ENCODE measurements at regions not wholly inside any gene's neighbourhood (a gene's known extent, or its start where the extent isn't known, plus 50 kb on each side); places are given as distances from the start of the nearest gene placed in this dataset.

DNA sequence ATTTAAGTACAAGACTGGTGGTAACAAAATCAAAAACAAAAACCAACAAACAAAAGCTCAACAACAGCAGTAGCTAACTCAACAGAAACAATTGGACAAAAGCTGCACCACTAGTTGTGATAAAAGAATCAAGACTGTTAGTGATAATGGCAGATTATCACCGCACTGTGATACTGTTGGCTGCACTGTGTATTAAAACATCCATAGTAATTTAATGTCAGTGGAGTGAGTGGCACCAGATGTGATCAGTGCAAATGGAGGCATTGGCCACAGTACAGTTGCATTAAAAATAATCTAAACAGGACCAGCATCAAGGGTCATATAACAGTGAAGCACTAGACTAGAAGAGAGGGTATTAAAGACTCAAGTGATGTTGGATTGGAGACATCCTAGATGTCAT lies 1341.3 kb downstream of the MRPL39 start:
- ChIA-PET POLR2A (no interaction called here), CTCF (interaction anchor here (1.6 kb wide), 1 partner anchor 13 kb away, joined by 6 read pairs; no protein-coding TSS in a partner anchor)
- dilution Hi-C loops (cut with MboI; ENCODE audit: extremely low pct_ligation_motif_present, low sequenced_read_pairs): no loop called here

GRCh38 chr21:24260751-24261150 lies 1346.5 kb downstream of the MRPL39 start:
- no peaks in the 10 kb centered on the region for H3K4me1 ChIP-seq (ENCODE audit: control insufficient read depth, extremely low read depth, insufficient read depth, low read length)
- H3K4me3 ChIP-seq (replicated peaks in 1 of 3; ENCODE audit: insufficient read depth in 1 of 3, low read depth in 1 of 3, low read length in 3 of 3): no peak overlapping the region
- intact Hi-C loops (cut with micrococcal nuclease): no loop called here
- H3K79me2 ChIP-seq (ENCODE audit: control insufficient read depth, insufficient read depth, low read length): no peaks in the 10 kb centered on the region
- TF ChIP-seq EZH2 (IDR thresholded peaks at IDR 0.05; ENCODE audit: borderline replicate concordance, low read depth, low read length, severe bottlenecking) (no peak), FOS (IDR thresholded peaks at IDR 0.05; ENCODE audit: borderline replicate concordance, insufficient read depth, low read length) (no peak), POLR2A (IDR thresholded peaks at IDR 0.05; ENCODE audit: low read depth, low read length) (no peak), MYC (IDR thresholded peaks at IDR 0.05; ENCODE audit: low read depth, low read length) (no peak), POLR2AphosphoS5 (IDR thresholded peaks at IDR 0.05; ENCODE audit: insufficient read depth, low read depth, low read length) (no peak), JUN (IDR thresholded peaks at IDR 0.05; ENCODE audit: borderline replicate concordance, insufficient read depth, insufficient read length, low read depth) (no peak), GATA2 (IDR thresholded peaks at IDR 0.05; ENCODE audit: insufficient read depth, insufficient read length, low read depth, low read length) (no peak), MAX (IDR thresholded peaks at IDR 0.05; ENCODE audit: insufficient read depth, insufficient read length) (no peak)
- TF ChIP-seq, protein P1, sequence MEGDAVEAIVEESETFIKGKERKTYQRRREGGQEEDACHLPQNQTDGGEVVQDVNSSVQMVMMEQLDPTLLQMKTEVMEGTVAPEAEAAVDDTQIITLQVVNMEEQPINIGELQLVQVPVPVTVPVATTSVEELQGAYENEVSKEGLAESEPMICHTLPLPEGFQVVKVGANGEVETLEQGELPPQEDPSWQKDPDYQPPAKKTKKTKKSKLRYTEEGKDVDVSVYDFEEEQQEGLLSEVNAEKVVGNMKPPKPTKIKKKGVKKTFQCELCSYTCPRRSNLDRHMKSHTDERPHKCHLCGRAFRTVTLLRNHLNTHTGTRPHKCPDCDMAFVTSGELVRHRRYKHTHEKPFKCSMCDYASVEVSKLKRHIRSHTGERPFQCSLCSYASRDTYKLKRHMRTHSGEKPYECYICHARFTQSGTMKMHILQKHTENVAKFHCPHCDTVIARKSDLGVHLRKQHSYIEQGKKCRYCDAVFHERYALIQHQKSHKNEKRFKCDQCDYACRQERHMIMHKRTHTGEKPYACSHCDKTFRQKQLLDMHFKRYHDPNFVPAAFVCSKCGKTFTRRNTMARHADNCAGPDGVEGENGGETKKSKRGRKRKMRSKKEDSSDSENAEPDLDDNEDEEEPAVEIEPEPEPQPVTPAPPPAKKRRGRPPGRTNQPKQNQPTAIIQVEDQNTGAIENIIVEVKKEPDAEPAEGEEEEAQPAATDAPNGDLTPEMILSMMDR (IDR thresholded peaks at IDR 0.05; ENCODE audit: extremely low read depth in 1 of 2, insufficient read depth in 1 of 2, low read depth in 1 of 2, low read length in 2 of 2): no peak
- H4K20me1 ChIP-seq (replicated peaks; ENCODE audit: control insufficient read depth, extremely low read depth, insufficient read depth, low read length): no peaks in the 10 kb centered on the region
- no TSS peak for BruUV-seq (replicated peaks)
- H3K9me1 ChIP-seq (replicated peaks; ENCODE audit: control insufficient read depth, extremely low read depth, insufficient read depth, low read length): no peaks in the 10 kb centered on the region
- ChIA-PET POLR2A (no interaction called here), CTCF (no interaction called here)
- DNase-seq (ENCODE audit: low read depth, low spot score) (no peak), FAIRE-seq (no peak)
- H2AFZ ChIP-seq (ENCODE audit: low read depth, low read length): no peak overlapping the region
- H3K9ac ChIP-seq (replicated peaks; ENCODE audit: extremely low read depth, insufficient read depth, low read length): no peak overlapping the region
- H3K27me3 ChIP-seq (ENCODE audit: control insufficient read depth in 2 of 2, insufficient read depth in 2 of 2, low read length in 2 of 2): no peaks in the 10 kb centered on the region
- H3K27ac ChIP-seq (ENCODE audit: insufficient read depth, low read depth, low read length): no peak overlapping the region
- dilution Hi-C loops (cut with MboI; ENCODE audit: extremely low pct_ligation_motif_present, low sequenced_read_pairs): no loop called here
- no peaks in the 10 kb centered on the region for H3K9me3 ChIP-seq (replicated peaks; ENCODE audit: control insufficient read depth, insufficient read depth, low read length)
- H3K4me2 ChIP-seq (ENCODE audit: insufficient read depth, low read length): no peak overlapping the region
- H3K36me3 ChIP-seq (ENCODE audit: control insufficient read depth in 2 of 2, extremely low read depth in 1 of 2, insufficient read depth in 2 of 2, low read length in 2 of 2): no peaks in the 10 kb centered on the region

More for the DNA sequence above, 1341.3 kb downstream of the MRPL39 start:
- H3K36me3 ChIP-seq (ENCODE audit: control insufficient read depth in 2 of 2, extremely low read depth in 1 of 2, insufficient read depth in 2 of 2, low read length in 2 of 2): no peaks in the 10 kb centered on the region
- no peak for FAIRE-seq
- H3K79me2 ChIP-seq (ENCODE audit: control insufficient read depth, insufficient read depth, low read length): no peaks in the 10 kb centered on the region
- H3K9me3 ChIP-seq (replicated peaks; ENCODE audit: control insufficient read depth, insufficient read depth, low read length): peaks cover 3% of the 10 kb centered on the region
- no peaks in the 10 kb centered on the region for H4K20me1 ChIP-seq (replicated peaks; ENCODE audit: control insufficient read depth, extremely low read depth, insufficient read depth, low read length)
- TF ChIP-seq, protein P1 (IDR thresholded peaks at IDR 0.05; ENCODE audit: extremely low read depth in 1 of 2, insufficient read depth in 1 of 2, low read depth in 1 of 2, low read length in 2 of 2): no peak
- TF ChIP-seq POLR2A (IDR thresholded peaks at IDR 0.05; ENCODE audit: low read depth, low read length) (no peak), FOS (IDR thresholded peaks at IDR 0.05; ENCODE audit: borderline replicate concordance, insufficient read depth, low read length) (no peak), MYC (IDR thresholded peaks at IDR 0.05; ENCODE audit: low read depth, low read length) (no peak), POLR2AphosphoS5 (IDR thresholded peaks at IDR 0.05; ENCODE audit: insufficient read depth, low read depth, low read length) (no peak)
- no peak overlapping the region for H3K27ac ChIP-seq (ENCODE audit: insufficient read depth, low read depth, low read length)
- no peak overlapping the region for H3K4me2 ChIP-seq (ENCODE audit: insufficient read depth, low read length)
- intact Hi-C loops (cut with micrococcal nuclease): no loop called here
- no peaks in the 10 kb centered on the region for H3K27me3 ChIP-seq (ENCODE audit: control insufficient read depth in 2 of 2, insufficient read depth in 2 of 2, low read length in 2 of 2)
- DNase-seq (ENCODE audit: low read depth, low spot score): no peak
- no peak overlapping the region for H3K4me3 ChIP-seq (replicated peaks in 1 of 3; ENCODE audit: insufficient read depth in 1 of 3, low read depth in 1 of 3, low read length in 3 of 3)
- BruUV-seq (replicated peaks): no TSS peak
- H3K9me1 ChIP-seq (replicated peaks; ENCODE audit: control insufficient read depth, extremely low read depth, insufficient read depth, low read length): no peaks in the 10 kb centered on the region
- no peak overlapping the region for H2AFZ ChIP-seq (ENCODE audit: low read depth, low read length)
- H3K9ac ChIP-seq (replicated peaks; ENCODE audit: extremely low read depth, insufficient read depth, low read length): no peak overlapping the region
- H3K4me1 ChIP-seq (ENCODE audit: control insufficient read depth, extremely low read depth, insufficient read depth, low read length): no peaks in the 10 kb centered on the region

Measured in endothelial cell of umbilical vein (primary cell).